ENCODE measurements at regions not wholly inside any gene's neighbourhood (a gene's known extent, or its start where the extent isn't known, plus 50 kb on each side); places are given as distances from the start of the nearest gene placed in this dataset.

DNA sequence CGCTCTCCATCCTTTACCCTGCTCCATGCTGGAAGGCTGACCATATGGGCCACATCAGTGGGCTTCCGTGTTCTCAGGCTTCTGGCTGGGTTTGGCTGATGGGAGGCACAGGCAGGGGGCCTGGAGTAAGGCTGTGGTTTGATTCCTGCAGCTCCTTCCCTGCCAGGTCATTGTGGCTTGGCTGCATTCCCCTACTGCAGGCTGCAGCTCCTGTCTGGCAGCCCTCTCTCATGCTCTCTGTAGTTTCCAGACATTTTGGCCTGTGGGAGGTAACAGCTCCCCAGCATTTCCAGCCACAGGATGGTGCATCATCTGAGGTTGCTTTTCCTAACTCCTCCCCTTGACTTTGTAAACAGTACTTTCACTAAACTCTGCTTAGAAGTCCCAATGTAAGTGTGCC, 102.0 kb upstream of the PTPN3 start:
- Histone ChIP-seq H3K36me3 (ENCODE audit: control insufficient read depth, insufficient read depth, low read length) (no peaks in the 10 kb centered on the region), H3K9ac (ENCODE audit: low read length) (no peak overlapping the region), H3K27me3 (ENCODE audit: control insufficient read depth, insufficient read depth, low read length) (no peaks in the 10 kb centered on the region), H3K4me1 (ENCODE audit: control insufficient read depth, insufficient read depth, low read length) (no peaks in the 10 kb centered on the region), H3K27ac (ENCODE audit: low read depth, low read length) (no peak overlapping the region), H3K4me3 (ENCODE audit: low read length) (no peak overlapping the region)

DNA sequence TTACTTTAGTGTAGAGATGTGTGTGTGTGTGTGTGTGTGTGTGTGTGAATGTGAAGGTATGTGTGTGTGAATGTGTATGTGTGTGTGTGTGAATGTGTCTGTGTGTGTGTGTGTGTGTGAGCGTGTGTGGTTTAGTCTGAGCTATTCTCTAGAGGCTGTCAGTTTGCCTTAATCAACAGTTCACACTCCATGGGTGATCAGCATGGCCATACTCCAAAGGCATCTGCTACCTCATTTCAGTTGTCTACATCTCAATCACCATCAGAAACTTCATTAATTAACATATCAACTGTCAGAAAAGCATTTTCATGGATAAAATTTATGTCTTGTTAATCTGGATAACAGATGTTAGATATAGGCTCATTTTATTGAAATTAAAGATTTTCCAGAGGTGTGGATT, 103.1 kb upstream of the PTPN3 start:
- Histone ChIP-seq H3K4me3 (ENCODE audit: low read length) (no peak overlapping the region), H3K36me3 (ENCODE audit: control insufficient read depth, insufficient read depth, low read length) (no peaks in the 10 kb centered on the region), H3K27ac (ENCODE audit: low read depth, low read length) (no peak overlapping the region), H3K27me3 (ENCODE audit: control insufficient read depth, insufficient read depth, low read length) (no peaks in the 10 kb centered on the region), H3K4me1 (ENCODE audit: control insufficient read depth, insufficient read depth, low read length) (no peaks in the 10 kb centered on the region), H3K9ac (ENCODE audit: low read length) (no peak overlapping the region)

DNA sequence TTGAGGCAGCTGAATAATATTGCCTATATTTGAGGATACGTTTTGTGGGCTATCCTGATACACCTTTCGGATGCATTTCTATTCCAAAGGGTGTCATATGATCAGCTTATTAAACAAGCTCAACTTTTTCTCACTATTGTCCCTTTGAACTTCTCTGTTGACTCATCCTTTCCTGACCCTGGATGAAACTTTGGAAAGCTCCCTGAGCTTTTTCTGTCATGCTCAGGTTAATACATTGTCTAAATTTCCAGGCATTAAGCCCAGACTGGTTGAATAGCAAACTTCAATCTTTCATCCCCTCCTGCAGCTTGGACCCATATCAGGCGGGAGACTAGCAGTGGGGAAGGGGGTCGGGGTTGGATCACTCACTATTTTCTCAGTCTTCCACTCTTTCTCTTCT, 104.9 kb upstream of the PTPN3 start:
- no peak overlapping the region for H3K4me3 ChIP-seq (ENCODE audit: low read length)
- no peaks in the 10 kb centered on the region for H3K4me1 ChIP-seq (ENCODE audit: control insufficient read depth, insufficient read depth, low read length)
- no peaks in the 10 kb centered on the region for H3K36me3 ChIP-seq (ENCODE audit: control insufficient read depth, insufficient read depth, low read length)
- H3K27ac ChIP-seq (ENCODE audit: low read depth, low read length) = no peak overlapping the region
- no peaks in the 10 kb centered on the region for H3K27me3 ChIP-seq (ENCODE audit: control insufficient read depth, insufficient read depth, low read length)
- no peak overlapping the region for H3K9ac ChIP-seq (ENCODE audit: low read length)

DNA sequence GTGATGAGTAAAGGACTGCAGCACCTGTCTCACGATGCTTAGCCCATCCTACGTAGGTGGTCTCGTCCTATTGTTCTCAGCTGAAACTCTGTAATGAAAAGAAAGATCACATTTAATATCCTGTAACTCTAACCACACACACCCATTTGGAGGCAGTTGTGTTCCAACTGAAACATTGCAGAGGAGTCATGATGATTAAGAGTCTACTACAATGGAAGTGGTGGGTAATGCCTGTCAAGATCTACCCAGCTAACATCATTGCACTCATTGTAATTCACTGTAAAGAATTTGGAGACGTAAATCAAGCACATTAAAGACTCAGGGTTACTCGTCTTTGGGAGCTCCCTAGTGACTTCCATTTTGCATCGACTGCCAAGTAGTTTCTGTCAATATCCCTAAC, 106.0 kb upstream of the PTPN3 start:
- Histone ChIP-seq H3K9ac (ENCODE audit: low read length) (no peak overlapping the region), H3K4me3 (ENCODE audit: low read length) (no peak overlapping the region), H3K36me3 (ENCODE audit: control insufficient read depth, insufficient read depth, low read length) (no peaks in the 10 kb centered on the region), H3K27ac (ENCODE audit: low read depth, low read length) (no peak overlapping the region), H3K27me3 (ENCODE audit: control insufficient read depth, insufficient read depth, low read length) (no peaks in the 10 kb centered on the region), H3K4me1 (ENCODE audit: control insufficient read depth, insufficient read depth, low read length) (no peaks in the 10 kb centered on the region)

DNA sequence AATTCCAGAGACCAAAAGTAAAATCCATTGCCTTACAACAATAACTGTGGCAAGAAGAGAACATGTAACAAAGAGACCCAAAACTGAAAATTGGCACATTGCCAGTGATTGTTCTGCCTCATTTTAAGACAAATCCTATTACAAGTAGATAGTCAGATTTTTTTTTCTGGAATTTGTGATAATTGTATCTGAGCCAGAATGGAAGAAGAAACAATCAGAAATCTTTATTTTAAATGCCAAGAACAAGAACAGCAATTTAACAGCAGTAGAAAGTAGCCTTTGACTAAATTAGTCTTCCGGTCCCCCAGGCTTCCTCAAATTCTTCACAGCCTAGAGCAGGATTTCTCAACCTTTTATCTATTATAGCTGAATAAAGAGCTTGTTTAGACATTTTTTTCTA, 106.7 kb upstream of the PTPN3 start:
- Histone ChIP-seq H3K9ac (ENCODE audit: low read length) (no peak overlapping the region), H3K4me1 (ENCODE audit: control insufficient read depth, insufficient read depth, low read length) (no peaks in the 10 kb centered on the region), H3K36me3 (ENCODE audit: control insufficient read depth, insufficient read depth, low read length) (no peaks in the 10 kb centered on the region), H3K27ac (ENCODE audit: low read depth, low read length) (no peak overlapping the region), H3K4me3 (ENCODE audit: low read length) (no peak overlapping the region), H3K27me3 (ENCODE audit: control insufficient read depth, insufficient read depth, low read length) (no peaks in the 10 kb centered on the region)

DNA sequence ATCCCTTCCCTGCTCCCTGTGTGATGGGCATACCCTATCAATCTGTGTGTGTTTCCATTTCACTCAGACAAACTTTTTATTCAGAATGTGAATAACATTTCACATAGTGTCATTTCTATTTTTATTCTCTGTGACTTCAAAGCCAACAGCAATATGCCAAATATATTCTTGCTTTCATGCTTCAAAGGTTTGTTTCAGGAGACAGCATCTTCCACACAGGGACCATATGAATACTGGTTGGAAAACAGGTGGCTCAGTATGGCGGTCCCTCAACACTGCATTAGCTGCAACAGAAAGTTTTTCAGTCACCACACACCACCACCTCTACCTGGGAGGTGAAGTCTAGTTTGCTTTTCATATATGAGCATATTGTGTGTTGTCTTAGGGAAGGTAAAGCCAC, 111.0 kb upstream of the PTPN3 start:
- H3K9ac ChIP-seq (ENCODE audit: low read length) = no peak overlapping the region
- no peak overlapping the region for H3K4me3 ChIP-seq (ENCODE audit: low read length)
- H3K4me1 ChIP-seq (ENCODE audit: control insufficient read depth, insufficient read depth, low read length) = no peaks in the 10 kb centered on the region
- no peaks in the 10 kb centered on the region for H3K27me3 ChIP-seq (ENCODE audit: control insufficient read depth, insufficient read depth, low read length)
- no peak overlapping the region for H3K27ac ChIP-seq (ENCODE audit: low read depth, low read length)
- H3K36me3 ChIP-seq (ENCODE audit: control insufficient read depth, insufficient read depth, low read length) = no peaks in the 10 kb centered on the region

DNA sequence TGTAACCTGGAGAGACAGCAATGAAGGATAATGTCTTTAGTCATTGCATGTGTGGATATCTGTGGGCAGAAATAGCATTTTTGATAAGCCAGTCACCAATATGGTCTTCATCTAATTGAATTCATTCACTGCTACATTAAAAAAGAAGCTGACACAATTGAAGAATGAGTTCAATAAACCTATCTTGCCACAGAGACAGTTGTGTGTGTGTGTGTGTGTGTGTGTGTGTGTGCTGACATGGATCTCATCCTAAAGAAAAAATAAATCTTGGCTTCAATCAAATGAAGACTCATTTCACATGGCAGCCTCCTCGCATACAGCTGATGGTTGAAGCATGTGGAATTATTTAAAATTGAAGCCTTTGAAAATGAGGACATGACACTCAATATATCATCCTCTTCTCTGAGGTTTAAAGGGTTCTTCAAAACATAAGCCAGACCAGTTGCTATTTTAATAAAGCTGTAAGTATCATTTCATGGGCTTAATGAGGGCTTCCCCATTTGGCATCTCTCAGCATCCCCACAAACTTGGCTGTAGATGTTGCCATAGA, 118.5 kb upstream of the PTPN3 start:
- Histone ChIP-seq H3K36me3 (ENCODE audit: control insufficient read depth, insufficient read depth, low read length) (no peaks in the 10 kb centered on the region), H3K9ac (ENCODE audit: low read length) (no peak overlapping the region), H3K4me3 (ENCODE audit: low read length) (no peak overlapping the region), H3K4me1 (ENCODE audit: control insufficient read depth, insufficient read depth, low read length) (no peaks in the 10 kb centered on the region), H3K27ac (ENCODE audit: low read depth, low read length) (no peak overlapping the region), H3K27me3 (ENCODE audit: control insufficient read depth, insufficient read depth, low read length) (no peaks in the 10 kb centered on the region)

DNA sequence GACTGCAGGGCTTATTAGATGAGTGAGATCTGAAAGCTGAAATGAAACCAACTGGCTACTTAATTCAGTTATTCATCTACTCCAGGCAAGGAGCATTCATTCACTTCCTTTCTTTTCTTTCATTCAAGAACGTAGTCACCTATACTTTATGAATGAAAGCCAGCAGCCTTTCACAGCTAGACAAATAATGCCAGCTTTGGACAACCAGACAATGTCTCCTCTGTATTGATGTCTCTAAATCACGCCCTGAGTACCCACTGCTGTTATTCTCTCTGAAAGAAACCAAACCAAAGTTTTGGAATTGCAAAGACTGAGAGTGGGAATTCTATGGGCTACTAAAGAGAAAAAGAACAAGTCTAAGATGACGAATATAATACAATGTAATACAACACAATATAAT, 121.2 kb upstream of the PTPN3 start:
- H3K36me3 ChIP-seq (ENCODE audit: control insufficient read depth, insufficient read depth, low read length) = no peaks in the 10 kb centered on the region
- H3K4me3 ChIP-seq (ENCODE audit: low read length) = no peak overlapping the region
- H3K4me1 ChIP-seq (ENCODE audit: control insufficient read depth, insufficient read depth, low read length) = no peaks in the 10 kb centered on the region
- no peak overlapping the region for H3K9ac ChIP-seq (ENCODE audit: low read length)
- no peaks in the 10 kb centered on the region for H3K27me3 ChIP-seq (ENCODE audit: control insufficient read depth, insufficient read depth, low read length)
- H3K27ac ChIP-seq (ENCODE audit: low read depth, low read length) = no peak overlapping the region

DNA sequence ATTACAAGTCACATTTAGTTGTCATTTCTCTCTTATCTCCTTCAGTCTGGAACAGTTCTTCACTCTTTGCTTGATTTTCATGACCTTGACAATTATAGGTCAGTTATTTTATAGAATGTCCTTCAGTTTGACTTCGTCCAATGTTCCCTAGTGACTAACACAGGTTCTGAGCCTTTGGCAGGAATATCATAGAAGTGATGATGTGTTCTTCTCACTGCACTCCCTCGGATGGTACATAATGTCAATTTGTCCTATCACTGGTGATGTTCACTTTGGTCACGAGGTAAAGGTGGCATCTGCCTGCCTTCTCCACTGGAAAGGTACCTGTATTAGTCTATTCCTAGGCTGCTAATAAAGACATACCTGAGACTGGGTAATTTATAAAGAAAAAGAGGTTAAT, 126.0 kb upstream of the PTPN3 start:
- no peaks in the 10 kb centered on the region for H3K36me3 ChIP-seq (ENCODE audit: control insufficient read depth, insufficient read depth, low read length)
- no peak overlapping the region for H3K27ac ChIP-seq (ENCODE audit: low read depth, low read length)
- H3K9ac ChIP-seq (ENCODE audit: low read length) = no peak overlapping the region
- no peaks in the 10 kb centered on the region for H3K4me1 ChIP-seq (ENCODE audit: control insufficient read depth, insufficient read depth, low read length)
- H3K27me3 ChIP-seq (ENCODE audit: control insufficient read depth, insufficient read depth, low read length) = no peaks in the 10 kb centered on the region
- no peak overlapping the region for H3K4me3 ChIP-seq (ENCODE audit: low read length)

DNA sequence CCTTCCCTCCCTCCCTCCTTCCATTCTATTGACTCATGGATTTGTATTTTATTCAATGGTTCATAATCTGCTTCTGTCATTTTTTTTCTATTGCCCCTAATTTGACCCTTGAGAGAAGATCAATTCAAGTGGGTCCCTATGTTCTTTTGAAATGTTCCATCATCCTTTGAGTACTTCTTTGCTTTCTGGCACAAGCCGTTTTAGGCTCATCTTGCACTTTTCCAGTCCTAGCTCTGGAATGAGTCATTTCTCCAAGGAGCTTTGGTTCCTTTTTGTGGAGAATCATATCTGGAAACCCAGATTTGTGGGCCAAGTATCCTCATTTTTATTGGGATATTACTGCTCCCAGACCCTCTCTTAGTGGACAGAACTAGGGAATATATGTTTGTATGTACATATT, 126.8 kb upstream of the PTPN3 start:
- H3K27me3 ChIP-seq (ENCODE audit: control insufficient read depth, insufficient read depth, low read length) = no peaks in the 10 kb centered on the region
- no peak overlapping the region for H3K27ac ChIP-seq (ENCODE audit: low read depth, low read length)
- no peak overlapping the region for H3K9ac ChIP-seq (ENCODE audit: low read length)
- no peaks in the 10 kb centered on the region for H3K36me3 ChIP-seq (ENCODE audit: control insufficient read depth, insufficient read depth, low read length)
- no peaks in the 10 kb centered on the region for H3K4me1 ChIP-seq (ENCODE audit: control insufficient read depth, insufficient read depth, low read length)
- H3K4me3 ChIP-seq (ENCODE audit: low read length) = no peak overlapping the region

DNA sequence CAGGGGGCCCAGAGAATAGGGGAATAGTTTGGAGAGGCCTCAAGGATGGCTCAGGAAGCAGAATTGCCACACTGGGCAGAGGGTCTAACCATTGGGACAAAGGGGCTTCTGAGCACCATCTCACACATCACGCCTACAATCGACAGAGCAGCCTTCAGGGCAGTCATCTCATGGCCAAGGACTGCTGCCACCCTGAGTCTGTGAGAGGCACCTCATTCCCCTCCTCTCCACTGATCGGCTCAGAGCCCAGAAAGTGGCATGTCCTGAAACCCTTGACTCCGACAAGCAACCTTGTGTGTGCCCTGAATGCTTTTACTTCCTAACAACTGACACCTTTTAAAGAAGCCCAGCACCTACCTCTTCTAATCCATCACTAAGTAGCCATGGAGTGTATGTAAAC, 128.9 kb upstream of the PTPN3 start:
- H3K9ac ChIP-seq (ENCODE audit: low read length) = no peak overlapping the region
- H3K4me3 ChIP-seq (ENCODE audit: low read length) = no peak overlapping the region
- no peak overlapping the region for H3K27ac ChIP-seq (ENCODE audit: low read depth, low read length)
- no peaks in the 10 kb centered on the region for H3K36me3 ChIP-seq (ENCODE audit: control insufficient read depth, insufficient read depth, low read length)
- H3K27me3 ChIP-seq (ENCODE audit: control insufficient read depth, insufficient read depth, low read length) = no peaks in the 10 kb centered on the region
- no peaks in the 10 kb centered on the region for H3K4me1 ChIP-seq (ENCODE audit: control insufficient read depth, insufficient read depth, low read length)

DNA sequence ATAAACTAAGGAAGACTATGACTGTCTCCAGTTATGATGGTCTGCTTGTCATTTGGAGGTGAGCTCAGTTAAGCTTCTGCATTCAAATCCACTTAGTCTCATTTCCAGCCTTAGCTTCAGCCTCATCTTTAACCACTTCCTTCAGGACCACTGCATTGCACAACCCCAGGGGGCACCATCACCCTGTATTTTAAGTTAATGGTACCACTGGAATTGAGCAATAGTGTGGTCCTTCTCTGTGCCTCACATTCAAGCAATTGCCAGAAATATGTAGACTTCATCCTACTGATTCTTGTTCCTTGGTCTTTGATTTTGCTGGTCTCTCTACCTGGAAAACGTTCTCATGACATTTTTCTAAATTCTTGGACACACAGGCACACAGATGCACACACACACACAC, 131.5 kb upstream of the PTPN3 start:
- no peaks in the 10 kb centered on the region for H3K27me3 ChIP-seq (ENCODE audit: control insufficient read depth, insufficient read depth, low read length)
- no peaks in the 10 kb centered on the region for H3K36me3 ChIP-seq (ENCODE audit: control insufficient read depth, insufficient read depth, low read length)
- no peaks in the 10 kb centered on the region for H3K4me1 ChIP-seq (ENCODE audit: control insufficient read depth, insufficient read depth, low read length)
- H3K4me3 ChIP-seq (ENCODE audit: low read length) = no peak overlapping the region
- no peak overlapping the region for H3K27ac ChIP-seq (ENCODE audit: low read depth, low read length)
- H3K9ac ChIP-seq (ENCODE audit: low read length) = no peak overlapping the region

DNA sequence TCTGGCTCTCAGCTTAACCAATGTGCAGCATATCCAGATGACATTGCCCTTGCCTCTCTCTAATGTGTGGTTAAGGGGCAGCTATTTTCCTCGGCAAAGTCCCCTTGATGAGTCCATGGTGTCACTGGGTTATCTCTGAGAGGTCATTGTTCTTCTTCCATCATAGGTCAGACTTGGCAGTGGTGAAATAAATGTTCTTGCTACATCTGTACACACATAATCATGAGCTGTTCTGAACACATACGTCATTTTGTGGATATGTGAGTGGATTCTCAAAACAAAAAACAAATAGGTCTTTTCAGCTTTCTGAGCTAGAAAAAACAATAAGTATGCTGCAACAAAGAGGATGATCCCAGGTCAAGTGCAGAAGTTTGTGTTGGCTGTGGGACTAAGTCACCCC, 134.7 kb upstream of the PTPN3 start:
- no peak overlapping the region for H3K4me3 ChIP-seq (ENCODE audit: low read length)
- H3K4me1 ChIP-seq (ENCODE audit: control insufficient read depth, insufficient read depth, low read length) = no peaks in the 10 kb centered on the region
- H3K27me3 ChIP-seq (ENCODE audit: control insufficient read depth, insufficient read depth, low read length) = no peaks in the 10 kb centered on the region
- no peaks in the 10 kb centered on the region for H3K36me3 ChIP-seq (ENCODE audit: control insufficient read depth, insufficient read depth, low read length)
- no peak overlapping the region for H3K27ac ChIP-seq (ENCODE audit: low read depth, low read length)
- no peak overlapping the region for H3K9ac ChIP-seq (ENCODE audit: low read length)

Data from rectal smooth muscle tissue (tissue), 1 donor.